ENCODE measurements at regions not wholly inside any gene's neighbourhood (a gene's known extent, or its start where the extent isn't known, plus 50 kb on each side); places are given as distances from the start of the nearest gene placed in this dataset.
"Not testable (repeated sequence)": the region's sequence is repeated elsewhere in the genome, so short reads cannot be mapped to it uniquely, and the experiment has no call there.

GRCh38 chr6:18527836-18528743, 140.9 kb downstream of the RNF144B start:
- DNase-seq (ENCODE audit: low read depth in 4 of 4, low spot score in 3 of 4), result no peak

- no peak for DNase-seq (ENCODE audit: low read depth in 4 of 4, low spot score in 3 of 4)
These were observed 143.1 kb downstream of the RNF144B start for GRCh38 chr6:18530201-18530600.

- no peak for DNase-seq (ENCODE audit: low read depth in 4 of 4, low spot score in 3 of 4)
These were observed 145.0 kb downstream of the RNF144B start for GRCh38 chr6:18532139-18532538.

GRCh38 chr6:18533793-18534192, 146.6 kb downstream of the RNF144B start:
- DNase-seq (ENCODE audit: low read depth in 4 of 4, low spot score in 3 of 4), result no peak

- DNase-seq (ENCODE audit: low read depth in 4 of 4, low spot score in 3 of 4), result no peak
These were observed 149.5 kb downstream of the RNF144B start for GRCh38 chr6:18536591-18537055.

GRCh38 chr6:18538315-18538714, 151.2 kb downstream of the RNF144B start:
- no peak for DNase-seq (ENCODE audit: low read depth in 4 of 4, low spot score in 3 of 4)

GRCh38 chr6:18543051-18543450, 155.9 kb downstream of the RNF144B start:
- DNase-seq (ENCODE audit: low read depth in 4 of 4, low spot score in 3 of 4), result no peak

GRCh38 chr6:18545142-18545541, 158.0 kb downstream of the RNF144B start:
- DNase-seq (ENCODE audit: low read depth in 4 of 4, low spot score in 3 of 4), result not testable (repeated sequence)

- DNase-seq (ENCODE audit: low read depth in 4 of 4, low spot score in 3 of 4), result no peak
These were observed 158.6 kb downstream of the RNF144B start for GRCh38 chr6:18545726-18546125.

- no peak for DNase-seq (ENCODE audit: low read depth in 4 of 4, low spot score in 3 of 4)
These were observed 163.0 kb downstream of the RNF144B start for GRCh38 chr6:18550119-18550518.

GRCh38 chr6:18551228-18551627, 164.1 kb downstream of the RNF144B start:
- DNase-seq (ENCODE audit: low read depth in 4 of 4, low spot score in 3 of 4), result no peak

GRCh38 chr6:18555750-18556149, 168.6 kb downstream of the RNF144B start:
- no peak for DNase-seq (ENCODE audit: low read depth in 4 of 4, low spot score in 3 of 4)

GRCh38 chr6:18561037-18561750, 174.0 kb downstream of the RNF144B start:
- DNase-seq (ENCODE audit: low read depth in 4 of 4, low spot score in 3 of 4), result no peak

GRCh38 chr6:18562726-18563125, 175.6 kb downstream of the RNF144B start:
- DNase-seq (ENCODE audit: low read depth in 4 of 4, low spot score in 3 of 4), result no peak

- no peak for DNase-seq (ENCODE audit: low read depth in 4 of 4, low spot score in 3 of 4)
These were observed 177.6 kb downstream of the RNF144B start for GRCh38 chr6:18564775-18565174.

- DNase-seq (ENCODE audit: low read depth in 4 of 4, low spot score in 3 of 4), result no peak
These were observed 178.1 kb downstream of the RNF144B start for GRCh38 chr6:18565231-18565630.

GRCh38 chr6:18567380-18567779, 180.2 kb downstream of the RNF144B start:
- no peak for DNase-seq (ENCODE audit: low read depth in 4 of 4, low spot score in 3 of 4)

GRCh38 chr6:18577491-18577890, 190.3 kb downstream of the RNF144B start:
- DNase-seq (ENCODE audit: low read depth in 4 of 4, low spot score in 3 of 4), result no peak

- DNase-seq (ENCODE audit: low read depth in 4 of 4, low spot score in 3 of 4), result no peak
These were observed 192.0 kb downstream of the RNF144B start for GRCh38 chr6:18579166-18579565.

- no peak for DNase-seq (ENCODE audit: low read depth in 4 of 4, low spot score in 3 of 4)
These were observed 192.7 kb downstream of the RNF144B start for GRCh38 chr6:18579869-18580268.

- no peak for DNase-seq (ENCODE audit: low read depth in 4 of 4, low spot score in 3 of 4)
These were observed 197.2 kb downstream of the RNF144B start for GRCh38 chr6:18584372-18584771.

Measured in right renal pelvis (tissue), 4 donors.